OCI-LY3 (cell line): ENCODE measurements at regions not wholly inside any gene's neighbourhood (a gene's known extent, or its start where the extent isn't known, plus 50 kb on each side); places are given as distances from the start of the nearest gene placed in this dataset.

Experiments
- H2AFZ ChIP-seq: fragments of 200-600, 300-600 bp; shearing (Covaris generic); 2 replicates; pipeline ENCODE4 v1.6.0; 2014; ENCODE audit warnings: antibody characterized with exemption, low read depth, low read length
- H3K27ac ChIP-seq: fragments of 200-600, 300-600 bp; sonication (generic); 2 replicates; pipeline ENCODE4 v1.5.1; 2014; ENCODE audit warnings: mild to moderate bottlenecking, low read length, moderate library complexity, mixed read lengths
- H3K27me3 ChIP-seq: fragments of 200-600, 300-600 bp; sonication (generic); 2 replicates; pipeline ENCODE4 v1.6.1; 2014; ENCODE audit warnings: low read depth, low read length, mixed read lengths
- H3K36me3 ChIP-seq: fragments of 200-600, 300-600 bp; sonication (generic); replicated peaks from 2 replicates; pipeline ENCODE3; 2014; ENCODE audit warnings: low read depth, low read length, mixed read lengths
- H3K4me1 ChIP-seq: fragments of 300-600, 200-600 bp; sonication (generic); 2 replicates; pipeline ENCODE4 v1.6.1; 2014; ENCODE audit warnings: low read length, mixed read lengths
- H3K4me2 ChIP-seq: fragments of 200-600, 300-600 bp; sonication (generic); 2 replicates; pipeline ENCODE4 v1.6.1; 2014; ENCODE audit warnings: low read length, mixed read lengths
- H3K4me3 ChIP-seq: fragments of 300-600, 200-600 bp; sonication (generic); 2 replicates; pipeline ENCODE4 v1.5.1; 2014; ENCODE audit warnings: antibody characterized with exemption, mild to moderate bottlenecking, low read length, moderate library complexity
- H3K79me2 ChIP-seq: fragments of 300-600, 200-600 bp; shearing (Covaris generic); 2 replicates; pipeline ENCODE4 v1.6.1; 2014; ENCODE audit warnings: mild to moderate bottlenecking, low read length, mixed read lengths
- H3K9ac ChIP-seq: fragments of 300-600, 200-600 bp; shearing (Covaris generic); 2 replicates; pipeline ENCODE4 v1.6.0; 2014; ENCODE audit warnings: mild to moderate bottlenecking, low read length, moderate library complexity
- H3K9me3 ChIP-seq: fragments of 200-600, 300-600 bp; shearing (Covaris generic); 2 replicates; pipeline ENCODE4 v1.6.1; 2014; ENCODE audit warnings: low read length, mixed read lengths; ENCODE audit not compliant: insufficient read depth
- H4K20me1 ChIP-seq: fragments of 200-600, 300-600 bp; sonication (generic); 2 replicates; pipeline ENCODE4 v1.6.1; 2016; ENCODE audit warnings: low read length, mixed read lengths; ENCODE audit not compliant: insufficient read depth
- EZH2phosphoT487 ChIP-seq: fragments of 200-600 bp; shearing (Covaris generic); IDR thresholded peaks from 2 replicates; pipeline ENCODE4 v1.6.1; 2018; ENCODE audit warnings: antibody characterized with exemption, mixed run types, low read depth
- TF ChIP-seq, protein P1 (sequence below): fragments of 200-600, 300-600 bp; sonication (generic); IDR thresholded peaks from 2 replicates; pipeline ENCODE4 v1.5.1; 2014; ENCODE audit warnings: antibody characterized with exemption, low read length, low read depth

DNA sequence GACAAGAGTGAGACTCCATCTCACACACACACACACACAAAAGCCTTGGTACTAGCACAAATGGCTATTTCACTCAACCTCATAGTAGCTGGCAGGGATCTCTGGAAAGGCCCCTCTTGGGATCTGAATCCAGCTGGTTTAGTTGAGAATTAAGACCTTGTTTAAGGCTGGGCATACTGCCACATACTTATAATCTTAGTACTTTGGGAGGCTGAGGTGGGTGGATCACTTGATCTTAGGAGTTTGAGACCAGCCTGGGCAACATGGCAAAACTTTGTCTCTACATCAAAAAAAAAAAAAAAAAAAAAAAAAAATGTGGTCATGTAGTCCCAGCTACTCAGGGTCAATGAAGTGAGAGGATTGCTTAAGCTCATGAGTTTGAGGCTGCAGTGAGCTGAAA, 628.3 kb downstream of the MMUT start:
- Histone ChIP-seq H3K36me3 (no peaks in the 10 kb centered on the region), H3K79me2 (no peaks in the 10 kb centered on the region), H2AFZ (no peak overlapping the region), H3K4me1 (peaks cover 18% of the 10 kb centered on the region), H3K4me3 (no peak overlapping the region), H4K20me1 (no peaks in the 10 kb centered on the region), H3K27ac (no peak overlapping the region), H3K4me2 (peak overlapping the region; percentile 44; the same call in 1 of the 2 replicates), H3K9me3 (0 out of 2 replicates have a peak, but pooled peaks cover 6% of the 10 kb centered on the region), H3K27me3 (no peaks in the 10 kb centered on the region), H3K9ac (no peak overlapping the region)
- TF ChIP-seq, protein P1, sequence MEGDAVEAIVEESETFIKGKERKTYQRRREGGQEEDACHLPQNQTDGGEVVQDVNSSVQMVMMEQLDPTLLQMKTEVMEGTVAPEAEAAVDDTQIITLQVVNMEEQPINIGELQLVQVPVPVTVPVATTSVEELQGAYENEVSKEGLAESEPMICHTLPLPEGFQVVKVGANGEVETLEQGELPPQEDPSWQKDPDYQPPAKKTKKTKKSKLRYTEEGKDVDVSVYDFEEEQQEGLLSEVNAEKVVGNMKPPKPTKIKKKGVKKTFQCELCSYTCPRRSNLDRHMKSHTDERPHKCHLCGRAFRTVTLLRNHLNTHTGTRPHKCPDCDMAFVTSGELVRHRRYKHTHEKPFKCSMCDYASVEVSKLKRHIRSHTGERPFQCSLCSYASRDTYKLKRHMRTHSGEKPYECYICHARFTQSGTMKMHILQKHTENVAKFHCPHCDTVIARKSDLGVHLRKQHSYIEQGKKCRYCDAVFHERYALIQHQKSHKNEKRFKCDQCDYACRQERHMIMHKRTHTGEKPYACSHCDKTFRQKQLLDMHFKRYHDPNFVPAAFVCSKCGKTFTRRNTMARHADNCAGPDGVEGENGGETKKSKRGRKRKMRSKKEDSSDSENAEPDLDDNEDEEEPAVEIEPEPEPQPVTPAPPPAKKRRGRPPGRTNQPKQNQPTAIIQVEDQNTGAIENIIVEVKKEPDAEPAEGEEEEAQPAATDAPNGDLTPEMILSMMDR = no peak
- TF ChIP-seq EZH2phosphoT487 = no peak

DNA sequence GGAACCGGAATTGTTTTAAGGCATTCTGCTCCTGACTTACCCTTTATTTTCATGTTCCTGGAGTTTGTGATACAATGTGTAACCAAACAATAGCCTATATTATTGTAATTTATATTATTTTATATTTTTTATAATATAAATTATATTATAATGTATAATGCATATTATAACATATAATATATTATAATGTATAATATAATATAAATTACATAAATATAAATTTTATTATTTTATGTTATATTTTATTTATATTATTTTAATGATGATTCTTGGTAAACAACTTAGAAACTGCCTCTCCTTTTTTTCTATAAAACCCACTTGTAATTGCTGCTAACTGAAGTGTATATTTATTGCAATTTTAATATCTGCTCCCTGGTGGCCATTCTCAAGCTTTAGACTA, 629.1 kb downstream of the MMUT start:
- Histone ChIP-seq H3K79me2 (no peaks in the 10 kb centered on the region), H2AFZ (no peak overlapping the region)
- TF ChIP-seq EZH2phosphoT487 = no peak
- TF ChIP-seq, protein P1 = no peak

DNA sequence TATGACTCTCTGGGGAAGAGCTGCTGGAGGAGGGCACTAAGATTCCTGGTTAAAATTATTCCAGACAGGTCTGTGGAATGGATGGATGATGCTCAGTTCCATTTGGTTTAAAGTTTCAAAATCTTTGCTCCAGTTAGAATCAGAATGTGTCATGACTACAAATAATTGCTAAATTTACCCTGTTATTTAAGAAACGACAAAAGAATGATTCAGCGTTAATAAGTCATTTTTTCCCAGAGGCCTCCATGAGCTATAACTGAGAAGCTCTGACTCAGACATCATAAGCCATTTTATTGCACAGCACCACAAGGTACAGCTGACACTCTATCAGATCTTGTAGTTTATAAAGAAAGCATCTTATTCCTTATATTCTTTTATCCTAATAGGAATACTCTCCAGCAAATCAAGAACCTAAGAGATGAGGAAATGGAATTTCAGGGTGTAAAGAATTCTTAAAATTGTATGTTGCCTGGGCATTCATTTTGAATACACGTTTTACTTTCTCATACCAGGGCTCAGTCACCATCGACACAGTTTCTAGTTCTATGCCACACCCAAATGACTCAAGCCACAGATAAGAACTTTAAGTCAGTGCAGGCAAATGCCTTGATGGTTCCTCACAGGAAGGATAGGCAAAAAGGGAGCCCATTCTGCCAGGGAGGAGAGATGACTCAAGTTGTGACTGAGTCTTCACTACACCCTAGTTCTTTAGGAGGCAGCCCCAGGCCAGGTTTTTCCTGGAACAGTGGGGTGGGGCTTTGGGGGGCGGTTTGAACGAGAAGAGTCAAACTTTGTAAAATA, 636.0 kb downstream of the MMUT start:
- Histone ChIP-seq H3K4me2 (no peak overlapping the region), H3K79me2 (no peaks in the 10 kb centered on the region), H3K36me3 (no peaks in the 10 kb centered on the region), H3K4me1 (peaks cover 7% of the 10 kb centered on the region), H3K9ac (no peak overlapping the region), H4K20me1 (no peaks in the 10 kb centered on the region), H3K27me3 (no peaks in the 10 kb centered on the region), H3K9me3 (no peaks in the 10 kb centered on the region), H3K4me3 (no peak overlapping the region), H2AFZ (no peak overlapping the region), H3K27ac (no peak overlapping the region)
- TF ChIP-seq, protein P1 = no peak
- no peak for TF ChIP-seq EZH2phosphoT487

More for the DNA sequence above, 629.1 kb downstream of the MMUT start:
- H4K20me1 ChIP-seq = no peaks in the 10 kb centered on the region
- H3K4me2 ChIP-seq = no peak overlapping the region
- no peak overlapping the region for H3K4me3 ChIP-seq
- H3K9ac ChIP-seq = no peak overlapping the region
- H3K36me3 ChIP-seq = no peaks in the 10 kb centered on the region
- H3K4me1 ChIP-seq = peaks cover 24% of the 10 kb centered on the region
- no peaks in the 10 kb centered on the region for H3K9me3 ChIP-seq
- no peak overlapping the region for H3K27ac ChIP-seq
- H3K27me3 ChIP-seq = no peaks in the 10 kb centered on the region

DNA sequence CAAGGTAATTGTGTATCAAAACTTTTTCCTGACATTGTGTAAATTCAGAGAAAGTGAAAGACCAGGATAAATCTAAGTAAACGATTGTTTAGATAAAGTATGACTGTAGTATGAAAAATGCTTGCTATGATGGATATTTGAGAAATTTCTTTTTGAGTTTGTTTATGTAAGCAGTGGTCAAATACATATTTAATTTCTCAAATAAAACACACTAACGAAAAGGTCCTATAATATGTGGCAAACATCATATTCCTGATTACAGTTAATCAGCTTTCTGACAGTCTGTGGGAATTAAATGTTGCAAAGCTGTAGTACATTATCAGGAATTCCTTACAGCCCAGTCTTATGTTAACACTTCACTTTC, 636.9 kb downstream of the MMUT start:
- no peak overlapping the region for H3K4me3 ChIP-seq
- no peaks in the 10 kb centered on the region for H4K20me1 ChIP-seq
- H3K27me3 ChIP-seq = no peaks in the 10 kb centered on the region
- H3K36me3 ChIP-seq = no peaks in the 10 kb centered on the region
- no peak overlapping the region for H3K4me2 ChIP-seq
- no peak overlapping the region for H3K27ac ChIP-seq
- no peak overlapping the region for H2AFZ ChIP-seq
- H3K4me1 ChIP-seq = peaks cover 7% of the 10 kb centered on the region
- TF ChIP-seq EZH2phosphoT487 = no peak
- TF ChIP-seq, protein P1 = no peak
- no peak overlapping the region for H3K9ac ChIP-seq
- no peaks in the 10 kb centered on the region for H3K9me3 ChIP-seq
- no peaks in the 10 kb centered on the region for H3K79me2 ChIP-seq
